ENCODE measurements at regions not wholly inside any gene's neighbourhood (a gene's known extent, or its start where the extent isn't known, plus 50 kb on each side); places are given as distances from the start of the nearest gene placed in this dataset.

DNA sequence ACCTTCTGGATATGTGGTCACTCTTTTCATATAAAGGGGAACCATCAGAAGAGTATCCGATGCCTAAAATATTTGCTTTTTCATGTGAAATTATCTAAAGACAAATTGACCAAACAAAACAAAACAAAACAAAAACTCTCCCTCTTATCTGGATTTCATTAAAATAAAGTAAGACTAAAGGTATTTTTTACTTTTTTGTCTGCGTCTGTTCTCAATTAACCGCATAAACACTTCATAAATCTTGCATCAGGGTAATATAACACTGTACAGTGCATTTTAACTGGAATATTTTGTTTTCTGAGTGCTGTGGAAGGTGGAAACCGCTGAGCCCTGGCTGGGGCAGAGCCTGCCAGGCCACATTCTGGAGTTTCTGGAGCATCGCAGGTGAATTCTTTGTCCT lies 234.1 kb upstream of the ZFP64 start:
- TF ChIP-seq EZH2 (IDR thresholded peaks at IDR 0.05; ENCODE audit: low read depth, low read length, severe bottlenecking) (no peak), POLR2A (IDR thresholded peaks at IDR 0.05; ENCODE audit: control extremely low read depth in 1 of 2, low read depth in 2 of 2, low read length in 2 of 2) (no peak), CEBPB (IDR thresholded peaks at IDR 0.05; ENCODE audit: low read depth, low read length) (no peak), EP300 (IDR thresholded peaks at IDR 0.05; ENCODE audit: borderline replicate concordance in 1 of 2, low read depth in 2 of 2, low read length in 2 of 2) (no peak), CREB1 (IDR thresholded peaks at IDR 0.05) (no peak), CTBP2 (IDR thresholded peaks at IDR 0.05; ENCODE audit: borderline replicate concordance, insufficient read depth, insufficient read length, low read length) (no peak), CBX5 (IDR thresholded peaks at IDR 0.05; ENCODE audit: low read depth, low read length) (no peak), SIN3A (conservative IDR thresholded peaks at IDR 0.05 in 1 of 2, IDR thresholded peaks at IDR 0.05 in 1 of 2; ENCODE audit: low read depth in 1 of 2, low read length in 2 of 2) (no peak)
- TF ChIP-seq, protein P1, sequence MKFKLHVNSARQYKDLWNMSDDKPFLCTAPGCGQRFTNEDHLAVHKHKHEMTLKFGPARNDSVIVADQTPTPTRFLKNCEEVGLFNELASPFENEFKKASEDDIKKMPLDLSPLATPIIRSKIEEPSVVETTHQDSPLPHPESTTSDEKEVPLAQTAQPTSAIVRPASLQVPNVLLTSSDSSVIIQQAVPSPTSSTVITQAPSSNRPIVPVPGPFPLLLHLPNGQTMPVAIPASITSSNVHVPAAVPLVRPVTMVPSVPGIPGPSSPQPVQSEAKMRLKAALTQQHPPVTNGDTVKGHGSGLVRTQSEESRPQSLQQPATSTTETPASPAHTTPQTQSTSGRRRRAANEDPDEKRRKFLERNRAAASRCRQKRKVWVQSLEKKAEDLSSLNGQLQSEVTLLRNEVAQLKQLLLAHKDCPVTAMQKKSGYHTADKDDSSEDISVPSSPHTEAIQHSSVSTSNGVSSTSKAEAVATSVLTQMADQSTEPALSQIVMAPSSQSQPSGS (IDR thresholded peaks at IDR 0.05; ENCODE audit: low read length) = no peak
- TF ChIP-seq, protein P2, sequence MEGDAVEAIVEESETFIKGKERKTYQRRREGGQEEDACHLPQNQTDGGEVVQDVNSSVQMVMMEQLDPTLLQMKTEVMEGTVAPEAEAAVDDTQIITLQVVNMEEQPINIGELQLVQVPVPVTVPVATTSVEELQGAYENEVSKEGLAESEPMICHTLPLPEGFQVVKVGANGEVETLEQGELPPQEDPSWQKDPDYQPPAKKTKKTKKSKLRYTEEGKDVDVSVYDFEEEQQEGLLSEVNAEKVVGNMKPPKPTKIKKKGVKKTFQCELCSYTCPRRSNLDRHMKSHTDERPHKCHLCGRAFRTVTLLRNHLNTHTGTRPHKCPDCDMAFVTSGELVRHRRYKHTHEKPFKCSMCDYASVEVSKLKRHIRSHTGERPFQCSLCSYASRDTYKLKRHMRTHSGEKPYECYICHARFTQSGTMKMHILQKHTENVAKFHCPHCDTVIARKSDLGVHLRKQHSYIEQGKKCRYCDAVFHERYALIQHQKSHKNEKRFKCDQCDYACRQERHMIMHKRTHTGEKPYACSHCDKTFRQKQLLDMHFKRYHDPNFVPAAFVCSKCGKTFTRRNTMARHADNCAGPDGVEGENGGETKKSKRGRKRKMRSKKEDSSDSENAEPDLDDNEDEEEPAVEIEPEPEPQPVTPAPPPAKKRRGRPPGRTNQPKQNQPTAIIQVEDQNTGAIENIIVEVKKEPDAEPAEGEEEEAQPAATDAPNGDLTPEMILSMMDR (IDR thresholded peaks at IDR 0.05; ENCODE audit: control extremely low read depth in 1 of 3, insufficient read depth in 1 of 3, low read depth in 1 of 3, low read length in 3 of 3) = no peak

Measured in H1 (cell line).